ENCODE measurements at regions not wholly inside any gene's neighbourhood (a gene's known extent, or its start where the extent isn't known, plus 50 kb on each side); places are given as distances from the start of the nearest gene placed in this dataset.

GRCh38 chr1:37265786-37266667 is 208.4 kb upstream of the ZC3H12A start:
- H3K9me3 ChIP-seq, result no peaks in the 10 kb centered on the region
- no peaks in the 10 kb centered on the region for H3K4me1 ChIP-seq
- ATAC-seq (no peak), DNase-seq (no peak)
- no peaks in the 10 kb centered on the region for H3K36me3 ChIP-seq (replicated peaks in 1 of 2; ENCODE audit: insufficient read depth in 1 of 2, low read depth in 2 of 2)
- TF ChIP-seq, protein P1, sequence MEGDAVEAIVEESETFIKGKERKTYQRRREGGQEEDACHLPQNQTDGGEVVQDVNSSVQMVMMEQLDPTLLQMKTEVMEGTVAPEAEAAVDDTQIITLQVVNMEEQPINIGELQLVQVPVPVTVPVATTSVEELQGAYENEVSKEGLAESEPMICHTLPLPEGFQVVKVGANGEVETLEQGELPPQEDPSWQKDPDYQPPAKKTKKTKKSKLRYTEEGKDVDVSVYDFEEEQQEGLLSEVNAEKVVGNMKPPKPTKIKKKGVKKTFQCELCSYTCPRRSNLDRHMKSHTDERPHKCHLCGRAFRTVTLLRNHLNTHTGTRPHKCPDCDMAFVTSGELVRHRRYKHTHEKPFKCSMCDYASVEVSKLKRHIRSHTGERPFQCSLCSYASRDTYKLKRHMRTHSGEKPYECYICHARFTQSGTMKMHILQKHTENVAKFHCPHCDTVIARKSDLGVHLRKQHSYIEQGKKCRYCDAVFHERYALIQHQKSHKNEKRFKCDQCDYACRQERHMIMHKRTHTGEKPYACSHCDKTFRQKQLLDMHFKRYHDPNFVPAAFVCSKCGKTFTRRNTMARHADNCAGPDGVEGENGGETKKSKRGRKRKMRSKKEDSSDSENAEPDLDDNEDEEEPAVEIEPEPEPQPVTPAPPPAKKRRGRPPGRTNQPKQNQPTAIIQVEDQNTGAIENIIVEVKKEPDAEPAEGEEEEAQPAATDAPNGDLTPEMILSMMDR (IDR thresholded peaks at IDR 0.05), result no peak
- no peak for TF ChIP-seq POLR2A (IDR thresholded peaks at IDR 0.05)
- no peak overlapping the region for H3K27ac ChIP-seq
- intact Hi-C loops (cut with DNase I), result no loop called here
- no peaks in the 10 kb centered on the region for H3K27me3 ChIP-seq
- no peak overlapping the region for H3K4me3 ChIP-seq
- 52 to 55% methylated on average over 8 to 10 of the region's 10 CpGs for WGBS, 2 donors

DNA sequence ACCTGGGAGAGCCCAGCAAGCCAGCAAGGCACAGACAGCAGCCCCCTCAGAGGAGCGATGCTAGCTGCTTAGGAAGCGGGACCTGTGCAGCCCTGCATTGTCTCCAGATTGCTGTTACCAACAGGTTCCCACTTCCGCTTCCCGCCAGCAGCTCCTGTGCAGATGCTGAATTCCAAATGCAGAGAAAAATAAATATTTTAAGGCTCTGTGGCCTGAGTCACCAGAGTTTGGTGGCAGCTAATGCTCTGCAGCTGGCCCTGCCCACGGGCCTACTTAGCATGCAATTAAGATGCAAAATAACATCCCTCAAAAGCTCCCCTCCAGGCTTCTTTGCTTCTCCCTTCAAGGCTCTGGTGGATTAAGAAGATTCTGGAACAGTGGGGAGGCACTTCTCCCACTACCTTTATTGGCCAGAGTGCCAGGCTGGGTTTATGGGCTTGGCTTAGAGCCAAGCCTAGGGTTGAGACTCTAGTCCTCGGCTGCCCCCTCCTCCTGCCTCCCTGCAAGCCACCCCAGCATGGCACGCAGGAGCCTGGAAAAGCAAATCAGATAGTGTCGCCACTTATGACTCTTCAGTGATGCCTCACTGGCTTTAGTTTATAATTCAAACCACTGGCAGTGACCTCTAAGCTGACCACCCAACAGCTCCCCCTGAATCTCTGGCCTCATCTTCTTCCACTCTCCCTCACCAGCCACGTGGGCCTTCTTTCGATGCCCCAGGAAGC is 207.1 kb upstream of the ZC3H12A start:
- no peak for DNase-seq
- no peak for ATAC-seq
- TF ChIP-seq, protein P1 (IDR thresholded peaks at IDR 0.05), result no peak
- no peak for TF ChIP-seq POLR2A (IDR thresholded peaks at IDR 0.05)
- Histone ChIP-seq H3K27me3 (no peaks in the 10 kb centered on the region), H3K27ac (no peak overlapping the region), H3K4me1 (no peaks in the 10 kb centered on the region), H3K36me3 (replicated peaks in 1 of 2; ENCODE audit: insufficient read depth in 1 of 2, low read depth in 2 of 2) (no peaks in the 10 kb centered on the region), H3K4me3 (no peak overlapping the region), H3K9me3 (no peaks in the 10 kb centered on the region)
- 55 to 63% methylated on average over 6 to 10 of the region's 10 CpGs for WGBS, 2 donors
- intact Hi-C loops (cut with DNase I), result no loop called here

GRCh38 chr1:37270639-37271038 is 203.7 kb upstream of the ZC3H12A start:
- no peaks in the 10 kb centered on the region for H3K27me3 ChIP-seq
- H3K36me3 ChIP-seq (replicated peaks in 1 of 2; ENCODE audit: insufficient read depth in 1 of 2, low read depth in 2 of 2), result no peaks in the 10 kb centered on the region
- DNase-seq (no peak), ATAC-seq (no peak)
- H3K27ac ChIP-seq, result no peak overlapping the region
- intact Hi-C loops (cut with DNase I), result no loop called here
- no peaks in the 10 kb centered on the region for H3K9me3 ChIP-seq
- H3K4me1 ChIP-seq, result no peaks in the 10 kb centered on the region
- no peak overlapping the region for H3K4me3 ChIP-seq
- TF ChIP-seq POLR2A (IDR thresholded peaks at IDR 0.05), result no peak
- WGBS, 2 donors, result 37 to 40% methylated on average over 3 of the region's 3 CpGs

DNA sequence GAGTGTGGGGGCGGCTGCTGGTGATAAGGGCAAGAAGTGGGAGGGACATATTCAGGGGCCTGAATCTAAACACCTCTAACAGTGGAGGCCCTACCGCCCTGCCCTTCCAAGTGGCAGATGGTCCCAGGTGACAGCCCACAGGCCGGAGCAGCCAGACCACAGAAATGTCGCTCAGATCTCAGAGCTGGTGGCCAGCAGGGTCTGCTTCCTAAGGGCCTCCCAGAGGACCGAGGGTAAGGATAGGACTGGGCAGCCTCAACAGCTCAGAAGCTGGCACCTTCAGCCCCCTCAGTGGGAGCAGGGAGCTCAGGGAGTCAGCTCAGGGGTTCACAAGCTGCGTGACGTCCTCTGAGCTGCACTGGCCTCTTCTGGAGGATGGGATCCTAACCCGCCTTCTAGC is 201.8 kb upstream of the ZC3H12A start:
- 56 to 61% methylated on average over 4 to 8 of the region's 8 CpGs for WGBS, 2 donors
- no peak for ATAC-seq
- DNase-seq, result no peak
- intact Hi-C loops (cut with DNase I), result no loop called here
- Histone ChIP-seq H3K36me3 (replicated peaks in 1 of 2; ENCODE audit: insufficient read depth in 1 of 2, low read depth in 2 of 2) (no peaks in the 10 kb centered on the region), H3K4me1 (no peaks in the 10 kb centered on the region), H3K4me3 (no peak overlapping the region), H3K9me3 (no peaks in the 10 kb centered on the region), H3K27me3 (no peaks in the 10 kb centered on the region), H3K27ac (no peak overlapping the region)
- TF ChIP-seq, protein P1 (IDR thresholded peaks at IDR 0.05), result no peak
- no peak for TF ChIP-seq POLR2A (IDR thresholded peaks at IDR 0.05)

GRCh38 chr1:37274486-37274885 is 199.9 kb upstream of the ZC3H12A start:
- ATAC-seq (no peak), DNase-seq (no peak)
- no peak overlapping the region for H3K27ac ChIP-seq
- H3K9me3 ChIP-seq, result peaks cover 0 to under 1% (median 0%) of the 10 kb centered on the region in 3 donors
- H3K36me3 ChIP-seq (replicated peaks in 1 of 2; ENCODE audit: insufficient read depth in 1 of 2, low read depth in 2 of 2), result no peaks in the 10 kb centered on the region
- H3K27me3 ChIP-seq, result no peaks in the 10 kb centered on the region
- no peak for TF ChIP-seq POLR2A (IDR thresholded peaks at IDR 0.05)
- TF ChIP-seq, protein P1 (IDR thresholded peaks at IDR 0.05), result no peak
- no peak overlapping the region for H3K4me3 ChIP-seq
- intact Hi-C loops (cut with DNase I), result no loop called here
- no peaks in the 10 kb centered on the region for H3K4me1 ChIP-seq
- WGBS, 2 donors, result 61 to 74% methylated on average over 6 to 8 of the region's 8 CpGs

All from body of pancreas (tissue), 4 donors.